AG09309 (cell line): ENCODE measurements at regions not wholly inside any gene's neighbourhood (a gene's known extent, or its start where the extent isn't known, plus 50 kb on each side); places are given as distances from the start of the nearest gene placed in this dataset.

ENCODE experiments used
- DNase-seq: peaks from one replicate; pipeline ENCODE4 v3.0.0-alpha.2; 2010; ENCODE audit warnings: low read depth
- H3K4me3 ChIP-seq: 2 replicates; pipeline ENCODE4 v1.5.1; 2011; ENCODE audit warnings: mild to moderate bottlenecking, low read depth, low read length, moderate library complexity; ENCODE audit not compliant: control insufficient read depth
- TF ChIP-seq, protein P1 (sequence below): IDR thresholded peaks from 2 replicates; pipeline ENCODE4 v1.5.1; 2011; ENCODE audit warnings: mild to moderate bottlenecking, low read depth, low read length, inconsistent platforms; ENCODE audit not compliant: insufficient read depth, control insufficient read depth; ENCODE audit errors: missing control alignments

DNA sequence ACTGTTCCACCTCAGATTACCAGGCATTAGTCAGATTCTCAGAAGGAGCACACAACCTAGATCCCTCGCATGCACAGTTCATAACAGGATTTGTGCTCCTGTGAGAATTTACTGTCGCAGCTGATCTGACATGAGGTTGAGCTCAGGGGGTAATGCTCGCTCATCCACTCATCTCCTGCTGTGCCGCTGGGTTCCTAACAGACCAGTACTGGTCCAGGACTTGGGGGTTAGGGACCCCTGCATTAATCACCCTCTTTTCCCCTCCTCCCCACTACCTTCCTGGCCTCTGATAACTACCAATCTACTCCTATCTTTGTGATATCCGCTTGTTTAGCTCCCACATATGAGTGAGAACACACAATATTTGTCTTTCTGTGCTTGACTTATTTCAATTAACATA lies 83.5 kb upstream of the FSHB start:
- DNase-seq, result no peak
- TF ChIP-seq, protein P1, sequence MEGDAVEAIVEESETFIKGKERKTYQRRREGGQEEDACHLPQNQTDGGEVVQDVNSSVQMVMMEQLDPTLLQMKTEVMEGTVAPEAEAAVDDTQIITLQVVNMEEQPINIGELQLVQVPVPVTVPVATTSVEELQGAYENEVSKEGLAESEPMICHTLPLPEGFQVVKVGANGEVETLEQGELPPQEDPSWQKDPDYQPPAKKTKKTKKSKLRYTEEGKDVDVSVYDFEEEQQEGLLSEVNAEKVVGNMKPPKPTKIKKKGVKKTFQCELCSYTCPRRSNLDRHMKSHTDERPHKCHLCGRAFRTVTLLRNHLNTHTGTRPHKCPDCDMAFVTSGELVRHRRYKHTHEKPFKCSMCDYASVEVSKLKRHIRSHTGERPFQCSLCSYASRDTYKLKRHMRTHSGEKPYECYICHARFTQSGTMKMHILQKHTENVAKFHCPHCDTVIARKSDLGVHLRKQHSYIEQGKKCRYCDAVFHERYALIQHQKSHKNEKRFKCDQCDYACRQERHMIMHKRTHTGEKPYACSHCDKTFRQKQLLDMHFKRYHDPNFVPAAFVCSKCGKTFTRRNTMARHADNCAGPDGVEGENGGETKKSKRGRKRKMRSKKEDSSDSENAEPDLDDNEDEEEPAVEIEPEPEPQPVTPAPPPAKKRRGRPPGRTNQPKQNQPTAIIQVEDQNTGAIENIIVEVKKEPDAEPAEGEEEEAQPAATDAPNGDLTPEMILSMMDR, result no peak
- H3K4me3 ChIP-seq, result no peak overlapping the region

- no peak for DNase-seq
- TF ChIP-seq, protein P1, result no peak
- H3K4me3 ChIP-seq, result no peak overlapping the region
Measured at GRCh38 chr11:30149998-30150397, 80.8 kb upstream of the FSHB start.

DNA sequence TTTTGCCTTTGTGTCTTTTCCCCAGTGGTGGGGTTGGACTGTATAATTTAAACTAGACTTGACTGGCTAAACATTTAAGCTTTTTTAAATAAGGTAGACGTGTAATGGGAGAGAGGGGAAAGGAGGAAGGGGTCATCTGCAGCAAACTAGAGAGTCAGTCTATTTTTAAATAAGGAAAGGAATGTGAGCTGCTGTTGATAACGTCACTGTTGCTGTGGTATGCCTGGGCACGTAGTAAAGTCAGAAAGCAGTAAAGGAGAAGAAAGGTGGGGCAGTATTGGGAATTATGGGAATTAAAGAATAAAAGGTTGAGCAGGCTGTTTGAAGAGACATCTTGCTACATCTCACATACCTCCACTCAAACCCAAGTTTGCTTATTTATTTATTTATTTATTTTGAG lies 80.4 kb upstream of the FSHB start:
- DNase-seq, result no peak
- TF ChIP-seq, protein P1, result no peak
- H3K4me3 ChIP-seq, result no peak overlapping the region

- H3K4me3 ChIP-seq, result no peak overlapping the region
- TF ChIP-seq, protein P1, result no peak
- DNase-seq, result no peak
Measured at GRCh38 chr11:30153008-30153407, 77.8 kb upstream of the FSHB start.

DNA sequence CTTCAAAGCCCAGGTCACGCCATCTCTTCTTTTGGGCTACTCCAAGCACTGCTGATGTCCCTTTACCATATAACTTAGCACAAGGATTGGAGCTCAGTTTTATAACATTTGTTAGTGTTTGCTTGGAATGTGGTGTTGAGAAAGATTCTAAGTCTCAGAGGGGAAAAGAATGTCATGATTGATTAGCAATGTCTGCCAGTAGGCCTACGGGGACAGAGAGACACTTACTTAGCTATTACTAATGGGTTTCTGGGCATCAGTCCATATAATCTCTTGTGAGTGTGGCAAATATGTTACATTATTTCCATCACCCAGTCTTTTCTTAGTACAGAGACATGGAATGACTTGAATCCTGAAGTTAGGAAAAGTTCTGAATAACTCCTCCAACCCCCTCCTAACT lies 75.4 kb upstream of the FSHB start:
- no peak for DNase-seq
- no peak overlapping the region for H3K4me3 ChIP-seq
- TF ChIP-seq, protein P1, result no peak

DNA sequence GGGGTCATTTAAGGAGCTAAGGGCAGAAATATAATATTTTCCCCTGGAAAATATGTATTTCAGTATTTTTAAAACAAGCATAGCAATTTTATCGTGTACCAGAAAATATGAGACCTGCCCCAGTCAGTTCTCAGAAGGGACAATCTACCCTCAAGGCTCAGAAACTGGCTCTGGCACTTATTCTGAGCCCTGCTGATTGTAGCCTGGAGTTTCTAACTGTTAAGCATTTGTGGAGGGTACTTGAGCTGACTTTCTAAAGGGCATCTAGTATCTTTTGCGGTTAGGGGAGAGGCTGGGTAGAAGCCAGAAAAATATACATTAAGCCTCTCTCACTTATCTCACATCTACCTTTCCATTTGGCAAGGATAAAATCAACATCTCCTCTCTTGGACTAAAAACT lies 71.3 kb upstream of the FSHB start:
- DNase-seq, result no peak
- TF ChIP-seq, protein P1, result no peak
- H3K4me3 ChIP-seq, result no peak overlapping the region

DNA sequence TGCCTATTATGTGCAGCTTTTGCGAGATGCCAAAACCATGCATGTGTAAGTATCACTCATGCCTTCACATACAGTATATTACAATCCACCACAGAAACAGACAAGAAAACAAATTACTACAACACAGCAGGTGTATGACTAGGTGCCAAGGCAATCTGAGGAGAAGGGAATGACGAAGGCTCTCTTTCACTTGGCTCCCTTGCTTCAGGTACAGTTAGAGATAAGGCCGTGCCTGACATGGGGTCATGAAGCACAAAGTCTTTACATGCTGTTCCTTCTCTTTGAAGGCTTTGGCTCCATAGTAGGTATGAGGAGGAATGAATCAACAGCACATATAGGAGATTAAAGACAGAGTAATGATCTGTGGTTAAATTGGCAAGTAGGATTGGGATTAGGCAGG lies 65.2 kb upstream of the FSHB start:
- no peak overlapping the region for H3K4me3 ChIP-seq
- no peak for DNase-seq
- TF ChIP-seq, protein P1, result no peak
